WTC11 (cell line): ENCODE measurements at regions not wholly inside any gene's neighbourhood (a gene's known extent, or its start where the extent isn't known, plus 50 kb on each side); places are given as distances from the start of the nearest gene placed in this dataset.

Source experiments
- ATAC-seq: fragments of 200-7000 bp; cut with Tn5 transposase; 2 replicates; pipeline ENCODE4 v1.10.0; 2021; ENCODE audit warnings: mild to moderate bottlenecking, moderate library complexity
- CTCF ChIA-PET: fragments of 300-600 bp; sonication (Branson Sonifier 250); formaldehyde crosslinking; loops from one replicate; lab custom pipeline; 2021; ENCODE audit warnings: antibody characterized with exemption; lab: Charles Lee
- POLR2A ChIA-PET: fragments of 350-600 bp; sonication (Branson Sonifier 250); formaldehyde crosslinking; loops from one replicate; lab custom pipeline; 2021; ENCODE audit warnings: antibody characterized with exemption; lab: Charles Lee
- DNase-seq: peaks from one replicate; pipeline ENCODE4 v3.0.0; 2021; ENCODE audit warnings: low spot score
- H3K27ac Mint-ChIP-seq: 2 replicates; pipeline ENCODE4 v1.8.0; 2021; ENCODE audit warnings: mixed read lengths
- H3K27me3 Mint-ChIP-seq: 2 replicates; pipeline ENCODE4 v1.8.0; 2021; ENCODE audit warnings: low read depth, mild to moderate bottlenecking, moderate library complexity, mixed read lengths
- H3K36me3 Mint-ChIP-seq: 2 replicates; pipeline ENCODE4 v1.8.0; 2021; ENCODE audit warnings: mixed read lengths
- H3K4me1 Mint-ChIP-seq: 2 replicates; pipeline ENCODE4 v1.8.0; 2022; ENCODE audit warnings: mixed read lengths
- H3K4me3 Mint-ChIP-seq: 2 replicates; pipeline ENCODE4 v1.8.0; 2021; ENCODE audit warnings: mild to moderate bottlenecking, moderate library complexity, mixed read lengths
- H3K9me3 Mint-ChIP-seq: 2 replicates; pipeline ENCODE4 v1.8.0; 2021; ENCODE audit warnings: mixed read lengths
- AFF4 ChIP-seq: sonication (generic); formaldehyde crosslinking; IDR thresholded peaks from 2 replicates; pipeline ENCODE4 v1.8.1; 2023; ENCODE audit warnings: mild to moderate bottlenecking, missing genetic modification reagents, borderline replicate concordance
- CDX4 ChIP-seq: fragments of 250-450 bp; sonication (Bioruptor Pico); IDR thresholded peaks from 2 replicates; pipeline ENCODE4 v1.9.0; 2021; ENCODE audit warnings: moderate library complexity, mild to moderate bottlenecking, inconsistent platforms, borderline replicate concordance
- EMX1 ChIP-seq: fragments of 250-450 bp; sonication (Bioruptor Pico); IDR thresholded peaks from 2 replicates; pipeline ENCODE4 v1.8.0; 2021; ENCODE audit warnings: mild to moderate bottlenecking
- ESRRA ChIP-seq: sonication (generic); formaldehyde crosslinking; IDR thresholded peaks from 2 replicates; pipeline ENCODE4 v1.8.1; 2022; ENCODE audit warnings: mild to moderate bottlenecking, missing genetic modification reagents, borderline replicate concordance
- FOXP1 ChIP-seq: sonication (generic); formaldehyde crosslinking; IDR thresholded peaks from 2 replicates; pipeline ENCODE4 v1.8.0; 2022; ENCODE audit warnings: missing genetic modification reagents, mild to moderate bottlenecking, moderate library complexity, borderline replicate concordance
- NFE2L1 ChIP-seq: sonication (generic); formaldehyde crosslinking; IDR thresholded peaks from 2 replicates; pipeline ENCODE4 v1.8.1; 2023; ENCODE audit warnings: missing genetic modification reagents
- NFYB ChIP-seq: sonication (generic); formaldehyde crosslinking; conservative IDR thresholded peaks from 2 replicates; pipeline ENCODE4 v1.8.0; 2022; ENCODE audit warnings: low read depth, missing genetic modification reagents
- OVOL2 ChIP-seq: fragments of 250-450 bp; sonication (Bioruptor Pico); IDR thresholded peaks from 2 replicates; pipeline ENCODE4 v1.9.0; 2021; ENCODE audit warnings: mild to moderate bottlenecking, borderline replicate concordance
- USF2 ChIP-seq: sonication (generic); formaldehyde crosslinking; IDR thresholded peaks from 2 replicates; pipeline ENCODE4 v1.8.1; 2023; ENCODE audit warnings: mild to moderate bottlenecking, missing genetic modification reagents, moderate library complexity
- ZNF219 ChIP-seq: sonication (generic); formaldehyde crosslinking; IDR thresholded peaks from 2 replicates; pipeline ENCODE4 v1.8.0; 2023; ENCODE audit warnings: missing genetic modification reagents, mild to moderate bottlenecking, borderline replicate concordance
- ZNF281 ChIP-seq: sonication (generic); formaldehyde crosslinking; IDR thresholded peaks from 2 replicates; pipeline ENCODE4 v1.8.0; 2023; ENCODE audit warnings: mild to moderate bottlenecking, missing genetic modification reagents
- ZSCAN18 ChIP-seq: fragments of 250-450 bp; sonication (Bioruptor Pico); IDR thresholded peaks from 2 replicates; pipeline ENCODE4 v2.1.2; 2022; ENCODE audit warnings: mild to moderate bottlenecking, moderate library complexity
- TF ChIP-seq, protein P1 (sequence below): fragments of 250-450 bp; sonication (Bioruptor Pico); IDR thresholded peaks from 2 replicates; pipeline ENCODE4 v1.9.0; 2021; ENCODE audit warnings: mild to moderate bottlenecking
- TF ChIP-seq, protein P2 (sequence below): sonication (generic); formaldehyde crosslinking; IDR thresholded peaks from 2 replicates; pipeline ENCODE4 v1.8.1; 2023; ENCODE audit warnings: mild to moderate bottlenecking, moderate library complexity, missing genetic modification reagents
- TF ChIP-seq, protein P3 (sequence below): fragments of 250-450 bp; sonication (Bioruptor Pico); IDR thresholded peaks from 2 replicates; pipeline ENCODE4 v1.9.0; 2021; ENCODE audit warnings: mild to moderate bottlenecking

GRCh38 chr4:177222781-177223180, 86.9 kb upstream of the NEIL3 start (continued):
- TF ChIP-seq, protein P1, sequence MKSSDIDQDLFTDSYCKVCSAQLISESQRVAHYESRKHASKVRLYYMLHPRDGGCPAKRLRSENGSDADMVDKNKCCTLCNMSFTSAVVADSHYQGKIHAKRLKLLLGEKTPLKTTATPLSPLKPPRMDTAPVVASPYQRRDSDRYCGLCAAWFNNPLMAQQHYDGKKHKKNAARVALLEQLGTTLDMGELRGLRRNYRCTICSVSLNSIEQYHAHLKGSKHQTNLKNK (CRISPR knock-in tag): no peak
- TF ChIP-seq NFYB (CRISPR knock-in tag) (no peak), OVOL2 (no peak), ZNF281 (CRISPR knock-in tag) (no peak), ZSCAN18 (CRISPR knock-in tag) (no peak), EMX1 (CRISPR knock-in tag) (no peak), AFF4 (no peak), FOXP1 (CRISPR knock-in tag) (no peak), USF2 (CRISPR knock-in tag) (no peak), ESRRA (no peak), ZNF219 (no peak)
- TF ChIP-seq, protein P2, sequence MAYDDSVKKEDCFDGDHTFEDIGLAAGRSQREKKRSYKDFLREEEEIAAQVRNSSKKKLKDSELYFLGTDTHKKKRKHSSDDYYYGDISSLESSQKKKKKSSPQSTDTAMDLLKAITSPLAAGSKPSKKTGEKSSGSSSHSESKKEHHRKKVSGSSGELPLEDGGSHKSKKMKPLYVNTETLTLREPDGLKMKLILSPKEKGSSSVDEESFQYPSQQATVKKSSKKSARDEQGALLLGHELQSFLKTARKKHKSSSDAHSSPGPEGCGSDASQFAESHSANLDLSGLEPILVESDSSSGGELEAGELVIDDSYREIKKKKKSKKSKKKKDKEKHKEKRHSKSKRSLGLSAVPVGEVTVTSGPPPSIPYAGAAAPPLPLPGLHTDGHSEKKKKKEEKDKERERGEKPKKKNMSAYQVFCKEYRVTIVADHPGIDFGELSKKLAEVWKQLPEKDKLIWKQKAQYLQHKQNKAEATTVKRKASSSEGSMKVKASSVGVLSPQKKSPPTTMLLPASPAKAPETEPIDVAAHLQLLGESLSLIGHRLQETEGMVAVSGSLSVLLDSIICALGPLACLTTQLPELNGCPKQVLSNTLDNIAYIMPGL (CRISPR knock-in tag): no peak

- peaks cover 2% of the 10 kb centered on the region; the same call in 1 of the 2 replicates for H3K36me3 Mint-ChIP-seq
- ChIA-PET POLR2A (no interaction called here), CTCF (no interaction called here)
- H3K27me3 Mint-ChIP-seq: no peaks in the 10 kb centered on the region
- H3K4me1 Mint-ChIP-seq: peaks cover 23% of the 10 kb centered on the region
- peaks cover 7% of the 10 kb centered on the region for H3K9me3 Mint-ChIP-seq
- no peak overlapping the region for H3K4me3 Mint-ChIP-seq
- no peak overlapping the region for H3K27ac Mint-ChIP-seq
- no peak for ATAC-seq
- TF ChIP-seq NFE2L1 (CRISPR knock-in tag) (no peak), CDX4 (no peak)
- TF ChIP-seq, protein P3, sequence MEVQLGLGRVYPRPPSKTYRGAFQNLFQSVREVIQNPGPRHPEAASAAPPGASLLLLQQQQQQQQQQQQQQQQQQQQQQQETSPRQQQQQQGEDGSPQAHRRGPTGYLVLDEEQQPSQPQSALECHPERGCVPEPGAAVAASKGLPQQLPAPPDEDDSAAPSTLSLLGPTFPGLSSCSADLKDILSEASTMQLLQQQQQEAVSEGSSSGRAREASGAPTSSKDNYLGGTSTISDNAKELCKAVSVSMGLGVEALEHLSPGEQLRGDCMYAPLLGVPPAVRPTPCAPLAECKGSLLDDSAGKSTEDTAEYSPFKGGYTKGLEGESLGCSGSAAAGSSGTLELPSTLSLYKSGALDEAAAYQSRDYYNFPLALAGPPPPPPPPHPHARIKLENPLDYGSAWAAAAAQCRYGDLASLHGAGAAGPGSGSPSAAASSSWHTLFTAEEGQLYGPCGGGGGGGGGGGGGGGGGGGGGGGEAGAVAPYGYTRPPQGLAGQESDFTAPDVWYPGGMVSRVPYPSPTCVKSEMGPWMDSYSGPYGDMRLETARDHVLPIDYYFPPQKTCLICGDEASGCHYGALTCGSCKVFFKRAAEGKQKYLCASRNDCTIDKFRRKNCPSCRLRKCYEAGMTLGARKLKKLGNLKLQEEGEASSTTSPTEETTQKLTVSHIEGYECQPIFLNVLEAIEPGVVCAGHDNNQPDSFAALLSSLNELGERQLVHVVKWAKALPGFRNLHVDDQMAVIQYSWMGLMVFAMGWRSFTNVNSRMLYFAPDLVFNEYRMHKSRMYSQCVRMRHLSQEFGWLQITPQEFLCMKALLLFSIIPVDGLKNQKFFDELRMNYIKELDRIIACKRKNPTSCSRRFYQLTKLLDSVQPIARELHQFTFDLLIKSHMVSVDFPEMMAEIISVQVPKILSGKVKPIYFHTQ (CRISPR knock-in tag): no peak
- DNase-seq: no peak
These were observed 84.1 kb upstream of the NEIL3 start for GRCh38 chr4:177225605-177226004.
